ENCODE measurements at regions not wholly inside any gene's neighbourhood (a gene's known extent, or its start where the extent isn't known, plus 50 kb on each side); places are given as distances from the start of the nearest gene placed in this dataset.

DNA sequence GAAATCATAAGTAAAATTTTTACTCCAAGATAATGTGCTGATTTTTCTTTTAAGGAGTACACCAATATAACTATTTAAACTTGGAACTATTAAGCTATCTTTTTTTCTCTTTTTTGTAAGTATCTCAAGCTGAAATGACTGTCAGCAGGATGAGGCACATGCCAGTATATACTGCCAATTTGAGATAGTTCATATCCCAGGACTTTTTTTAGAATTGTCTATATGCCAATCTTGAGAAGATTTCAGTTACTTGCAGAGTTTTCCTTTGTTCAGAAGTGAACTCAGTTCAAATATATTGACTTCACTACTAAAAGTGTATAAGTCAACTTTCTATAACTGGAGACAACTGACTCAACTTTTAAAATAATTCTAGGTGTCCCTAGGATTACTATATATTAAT lies 181.7 kb upstream of the ZNF717 start:
- Histone ChIP-seq H3K27me3 (ENCODE audit: control insufficient read depth in 3 of 3, insufficient read depth in 3 of 3, low read depth in 1 of 3, low read length in 3 of 3) (no peaks in the 10 kb centered on the region), H3K27ac (replicated peaks; ENCODE audit: low read length) (no peak overlapping the region), H2BK15ac (ENCODE audit: low read length) (no peak overlapping the region)

DNA sequence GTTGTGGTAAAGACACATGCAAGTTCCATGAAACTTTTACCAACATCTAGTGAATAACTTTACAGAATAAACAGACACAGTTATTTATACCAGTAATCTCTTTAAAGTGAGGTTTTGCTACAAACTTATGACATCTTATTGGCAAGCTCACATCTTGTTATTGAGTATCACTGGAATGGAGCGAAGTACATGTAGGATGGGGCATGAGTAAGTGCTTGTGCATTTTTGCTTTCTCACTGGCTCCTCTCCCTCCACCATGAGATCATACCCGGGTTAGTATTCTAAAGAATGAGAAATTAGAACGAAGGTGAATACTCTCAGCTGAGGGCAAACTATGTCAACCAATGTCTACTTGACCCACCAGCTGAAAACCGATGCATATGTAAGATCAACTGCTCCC lies 193.3 kb upstream of the ZNF717 start:
- Histone ChIP-seq H3K27me3 (ENCODE audit: control insufficient read depth in 3 of 3, insufficient read depth in 3 of 3, low read depth in 1 of 3, low read length in 3 of 3) (no peaks in the 10 kb centered on the region), H2BK12ac (ENCODE audit: low read length) (no peak overlapping the region), H4K91ac (ENCODE audit: low read depth, low read length, poor library complexity) (no peak overlapping the region), H2AK5ac (ENCODE audit: low read depth, low read length) (no peak overlapping the region), H3K18ac (ENCODE audit: low read length) (no peak overlapping the region), H3K4me1 (ENCODE audit: control insufficient read depth in 2 of 2, insufficient read depth in 1 of 2, low read depth in 1 of 2, low read length in 2 of 2) (no peaks in the 10 kb centered on the region), H2BK5ac (ENCODE audit: low read length) (no peak overlapping the region), H4K8ac (ENCODE audit: low read depth, low read length) (no peak overlapping the region), H3K27ac (replicated peaks; ENCODE audit: low read length) (no peak overlapping the region), H3K9ac (ENCODE audit: low read depth, low read length, poor library complexity) (no peak overlapping the region), H2AFZ (ENCODE audit: low read length) (no peak overlapping the region), H3K4me3 (ENCODE audit: low read length in 2 of 2) (no peak overlapping the region), H3K4ac (ENCODE audit: low read length) (no peak overlapping the region), H2BK15ac (ENCODE audit: low read length) (no peak overlapping the region), H3K4me2 (ENCODE audit: insufficient read depth, low read length, poor library complexity, severe bottlenecking) (no peak overlapping the region), H3K23ac (ENCODE audit: low read depth, low read length, poor library complexity) (no peak overlapping the region), H3K79me1 (ENCODE audit: low read depth, low read length) (no peaks in the 10 kb centered on the region), H3K9me3 (replicated peaks in 1 of 2; ENCODE audit: control insufficient read depth in 2 of 2, insufficient read depth in 1 of 2, low read depth in 1 of 2, low read length in 2 of 2) (no peaks in the 10 kb centered on the region), H3K36me3 (replicated peaks in 1 of 2; ENCODE audit: control insufficient read depth in 2 of 2, insufficient read depth in 2 of 2, low read length in 2 of 2) (no peaks in the 10 kb centered on the region), H3K14ac (ENCODE audit: low read length) (no peak overlapping the region), H2BK120ac (ENCODE audit: low read depth, low read length) (no peak overlapping the region)
- WGBS, 2 donors (ENCODE audit: extremely low coverage in 2 of 2, insufficient read length in 2 of 2, insufficient replicate concordance in 1 of 2) = no CpG with 5 or more reads among the region's 4 CpGs
- DNase-seq (ENCODE audit: low spot score) = no peak

More for the DNA sequence above, 181.7 kb upstream of the ZNF717 start:
- Histone ChIP-seq H2BK5ac (ENCODE audit: low read length) (no peak overlapping the region), H3K4me2 (ENCODE audit: insufficient read depth, low read length, poor library complexity, severe bottlenecking) (no peak overlapping the region), H2AK5ac (ENCODE audit: low read depth, low read length) (no peak overlapping the region), H3K23ac (ENCODE audit: low read depth, low read length, poor library complexity) (no peak overlapping the region), H3K4me3 (ENCODE audit: low read length in 2 of 2) (no peak overlapping the region), H3K14ac (ENCODE audit: low read length) (no peak overlapping the region), H3K18ac (ENCODE audit: low read length) (no peak overlapping the region), H3K36me3 (replicated peaks in 1 of 2; ENCODE audit: control insufficient read depth in 2 of 2, insufficient read depth in 2 of 2, low read length in 2 of 2) (no peaks in the 10 kb centered on the region), H2AFZ (ENCODE audit: low read length) (no peak overlapping the region), H2BK120ac (ENCODE audit: low read depth, low read length) (no peak overlapping the region), H3K4me1 (ENCODE audit: control insufficient read depth in 2 of 2, insufficient read depth in 1 of 2, low read depth in 1 of 2, low read length in 2 of 2) (no peaks in the 10 kb centered on the region), H4K91ac (ENCODE audit: low read depth, low read length, poor library complexity) (no peak overlapping the region), H2BK12ac (ENCODE audit: low read length) (no peak overlapping the region), H4K8ac (ENCODE audit: low read depth, low read length) (no peak overlapping the region), H3K9ac (ENCODE audit: low read depth, low read length, poor library complexity) (no peak overlapping the region), H3K9me3 (replicated peaks in 1 of 2; ENCODE audit: control insufficient read depth in 2 of 2, insufficient read depth in 1 of 2, low read depth in 1 of 2, low read length in 2 of 2) (no peaks in the 10 kb centered on the region), H3K79me1 (ENCODE audit: low read depth, low read length) (no peaks in the 10 kb centered on the region), H3K4ac (ENCODE audit: low read length) (no peak overlapping the region)
- no peak for DNase-seq (ENCODE audit: low spot score)

DNA sequence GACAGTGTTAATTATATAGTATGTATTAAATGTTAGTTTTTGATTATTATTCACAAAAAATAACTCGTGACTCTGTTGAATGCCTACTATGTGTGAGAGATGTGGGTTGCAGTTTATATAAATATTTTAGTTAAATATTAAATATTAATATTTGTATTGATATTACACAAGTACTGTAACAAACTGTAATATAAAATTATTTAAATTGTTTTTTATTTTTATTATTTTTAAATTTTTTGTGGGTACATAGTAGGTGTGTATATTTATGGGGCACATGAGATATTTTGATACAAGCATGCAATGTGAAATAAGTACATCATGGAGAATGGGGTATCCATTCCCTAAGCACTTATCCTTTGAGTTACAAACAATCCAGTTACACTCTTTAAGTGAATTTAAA lies 196.1 kb upstream of the ZNF717 start:
- no peak overlapping the region for H3K9ac ChIP-seq (ENCODE audit: low read depth, low read length, poor library complexity)
- H3K36me3 ChIP-seq (replicated peaks in 1 of 2; ENCODE audit: control insufficient read depth in 2 of 2, insufficient read depth in 2 of 2, low read length in 2 of 2) = no peaks in the 10 kb centered on the region
- H3K9me3 ChIP-seq (replicated peaks in 1 of 2; ENCODE audit: control insufficient read depth in 2 of 2, insufficient read depth in 1 of 2, low read depth in 1 of 2, low read length in 2 of 2) = no peaks in the 10 kb centered on the region
- no peak overlapping the region for H3K27ac ChIP-seq (replicated peaks; ENCODE audit: low read length)
- H3K23ac ChIP-seq (ENCODE audit: low read depth, low read length, poor library complexity) = no peak overlapping the region
- no peak overlapping the region for H2BK5ac ChIP-seq (ENCODE audit: low read length)
- H2BK12ac ChIP-seq (ENCODE audit: low read length) = no peak overlapping the region
- no peak for DNase-seq (ENCODE audit: low spot score)
- no peak overlapping the region for H3K4me3 ChIP-seq (ENCODE audit: low read length in 2 of 2)
- no peak overlapping the region for H2AK5ac ChIP-seq (ENCODE audit: low read depth, low read length)
- no peak overlapping the region for H2BK120ac ChIP-seq (ENCODE audit: low read depth, low read length)
- no peak overlapping the region for H2AFZ ChIP-seq (ENCODE audit: low read length)
- no peak overlapping the region for H3K4ac ChIP-seq (ENCODE audit: low read length)
- no peaks in the 10 kb centered on the region for H3K79me1 ChIP-seq (ENCODE audit: low read depth, low read length)
- H3K27me3 ChIP-seq (ENCODE audit: control insufficient read depth in 3 of 3, insufficient read depth in 3 of 3, low read depth in 1 of 3, low read length in 3 of 3) = no peaks in the 10 kb centered on the region
- no peak overlapping the region for H3K18ac ChIP-seq (ENCODE audit: low read length)
- no CpG with 5 or more reads among the region's 1 CpG for WGBS, 2 donors (ENCODE audit: extremely low coverage in 2 of 2, insufficient read length in 2 of 2, insufficient replicate concordance in 1 of 2)
- no peak overlapping the region for H3K14ac ChIP-seq (ENCODE audit: low read length)
- H2BK15ac ChIP-seq (ENCODE audit: low read length) = no peak overlapping the region
- H3K4me1 ChIP-seq (ENCODE audit: control insufficient read depth in 2 of 2, insufficient read depth in 1 of 2, low read depth in 1 of 2, low read length in 2 of 2) = no peaks in the 10 kb centered on the region
- H3K4me2 ChIP-seq (ENCODE audit: insufficient read depth, low read length, poor library complexity, severe bottlenecking) = no peak overlapping the region
- no peak overlapping the region for H4K8ac ChIP-seq (ENCODE audit: low read depth, low read length)
- H4K91ac ChIP-seq (ENCODE audit: low read depth, low read length, poor library complexity) = no peak overlapping the region

DNA sequence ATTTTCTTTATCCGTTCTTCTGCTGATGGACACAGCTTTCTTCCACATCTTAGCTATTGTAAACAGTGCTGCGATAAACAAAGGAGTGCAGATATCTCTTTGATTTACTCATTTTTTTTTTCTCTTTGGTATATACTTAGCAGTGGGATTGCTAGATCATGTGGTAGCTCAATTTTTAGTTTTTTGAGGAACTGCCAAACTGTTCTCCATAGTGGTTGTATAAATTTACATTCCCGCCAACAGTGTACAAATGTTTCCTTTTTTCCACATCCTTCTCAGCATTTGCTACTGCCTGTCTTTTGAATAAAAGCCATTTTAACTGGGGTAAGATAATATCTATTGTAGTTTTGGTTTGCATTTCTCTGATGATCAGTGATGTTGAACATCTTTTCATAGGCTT lies 196.8 kb upstream of the ZNF717 start:
- H3K9me3 ChIP-seq (replicated peaks in 1 of 2; ENCODE audit: control insufficient read depth in 2 of 2, insufficient read depth in 1 of 2, low read depth in 1 of 2, low read length in 2 of 2) = no peaks in the 10 kb centered on the region
- no peaks in the 10 kb centered on the region for H3K79me1 ChIP-seq (ENCODE audit: low read depth, low read length)
- H3K4ac ChIP-seq (ENCODE audit: low read length) = no peak overlapping the region
- no peaks in the 10 kb centered on the region for H3K4me1 ChIP-seq (ENCODE audit: control insufficient read depth in 2 of 2, insufficient read depth in 1 of 2, low read depth in 1 of 2, low read length in 2 of 2)
- H3K9ac ChIP-seq (ENCODE audit: low read depth, low read length, poor library complexity) = no peak overlapping the region
- no peak overlapping the region for H2BK5ac ChIP-seq (ENCODE audit: low read length)
- H3K14ac ChIP-seq (ENCODE audit: low read length) = no peak overlapping the region
- H3K27me3 ChIP-seq (ENCODE audit: control insufficient read depth in 3 of 3, insufficient read depth in 3 of 3, low read depth in 1 of 3, low read length in 3 of 3) = no peaks in the 10 kb centered on the region
- no peak overlapping the region for H2AK5ac ChIP-seq (ENCODE audit: low read depth, low read length)
- no peak overlapping the region for H3K4me2 ChIP-seq (ENCODE audit: insufficient read depth, low read length, poor library complexity, severe bottlenecking)
- no peak overlapping the region for H3K23ac ChIP-seq (ENCODE audit: low read depth, low read length, poor library complexity)
- no peak overlapping the region for H3K18ac ChIP-seq (ENCODE audit: low read length)
- H4K8ac ChIP-seq (ENCODE audit: low read depth, low read length) = no peak overlapping the region
- WGBS, 2 donors (ENCODE audit: extremely low coverage in 2 of 2, insufficient read length in 2 of 2, insufficient replicate concordance in 1 of 2) = no CpG with 5 or more reads among the region's 3 CpGs
- no peak overlapping the region for H2BK12ac ChIP-seq (ENCODE audit: low read length)
- H2BK120ac ChIP-seq (ENCODE audit: low read depth, low read length) = no peak overlapping the region
- DNase-seq (ENCODE audit: low spot score) = no peak
- H3K27ac ChIP-seq (replicated peaks; ENCODE audit: low read length) = no peak overlapping the region
- no peak overlapping the region for H2BK15ac ChIP-seq (ENCODE audit: low read length)
- no peak overlapping the region for H4K91ac ChIP-seq (ENCODE audit: low read depth, low read length, poor library complexity)
- H2AFZ ChIP-seq (ENCODE audit: low read length) = no peak overlapping the region
- H3K36me3 ChIP-seq (replicated peaks in 1 of 2; ENCODE audit: control insufficient read depth in 2 of 2, insufficient read depth in 2 of 2, low read length in 2 of 2) = no peaks in the 10 kb centered on the region
- no peak overlapping the region for H3K4me3 ChIP-seq (ENCODE audit: low read length in 2 of 2)

Data from neuronal stem cell (in vitro differentiated cells).